HUDEP-2 (cell line): ENCODE measurements at regions not wholly inside any gene's neighbourhood (a gene's known extent, or its start where the extent isn't known, plus 50 kb on each side); places are given as distances from the start of the nearest gene placed in this dataset.
"Not testable (repeated sequence)": the region's sequence is repeated elsewhere in the genome, so short reads cannot be mapped to it uniquely, and the experiment has no call there.

ENCODE experiments used
- DNase-seq, 76 experiments: peaks; one replicate each; lab custom pipeline; 2025; ENCODE audit not compliant: unreplicated experiment in 76 of 76; lab: John Stamatoyannopoulos, UW

GRCh38 chr1:68826836-68827235 is 330.0 kb upstream of the DEPDC1 start:
- no peak for DNase-seq

- no peak for DNase-seq
Observed at GRCh38 chr1:68827261-68827660, 330.4 kb upstream of the DEPDC1 start.

GRCh38 chr1:68828013-68828412 is 331.1 kb upstream of the DEPDC1 start:
- DNase-seq, result no peak

GRCh38 chr1:68831281-68831680 is 334.4 kb upstream of the DEPDC1 start:
- no peak for DNase-seq

GRCh38 chr1:68848017-68848416 is 351.1 kb upstream of the DEPDC1 start:
- DNase-seq, result no peak

GRCh38 chr1:68868606-68869005 is 371.7 kb upstream of the DEPDC1 start:
- DNase-seq, result no peak

- DNase-seq, result no peak
Observed at GRCh38 chr1:68873144-68873543, 376.3 kb upstream of the DEPDC1 start.

- DNase-seq, result not testable (repeated sequence)
Observed at GRCh38 chr1:68881330-68882194, 384.7 kb upstream of the DEPDC1 start.

- no peak for DNase-seq
Observed at GRCh38 chr1:68889471-68889870, 392.6 kb upstream of the DEPDC1 start.

- no peak for DNase-seq
Observed at GRCh38 chr1:68890736-68891135, 393.9 kb upstream of the DEPDC1 start.

GRCh38 chr1:68904477-68904876 is 407.6 kb upstream of the DEPDC1 start:
- DNase-seq, result no peak

GRCh38 chr1:68906431-68906830 is 409.5 kb upstream of the DEPDC1 start:
- no peak for DNase-seq

GRCh38 chr1:68907491-68907890 is 410.6 kb upstream of the DEPDC1 start:
- DNase-seq, result no peak

GRCh38 chr1:68908316-68908715 is 411.4 kb upstream of the DEPDC1 start:
- DNase-seq, result no peak

- DNase-seq, result no peak
Observed at GRCh38 chr1:68916221-68916902, 419.5 kb upstream of the DEPDC1 start.

- DNase-seq, result no peak
Observed at GRCh38 chr1:68917456-68917855, 420.6 kb upstream of the DEPDC1 start.

- no peak for DNase-seq
Observed at GRCh38 chr1:68918563-68918962, 421.7 kb upstream of the DEPDC1 start.

GRCh38 chr1:68919075-68919474 is 422.2 kb upstream of the DEPDC1 start:
- DNase-seq, result no peak

GRCh38 chr1:68923475-68924088 is 426.7 kb upstream of the DEPDC1 start:
- not testable (repeated sequence) for DNase-seq

- no peak for DNase-seq
Observed at GRCh38 chr1:68930101-68930500, 433.2 kb upstream of the DEPDC1 start.

GRCh38 chr1:68936530-68936929 is 439.6 kb upstream of the DEPDC1 start:
- DNase-seq, result no peak
